ENCODE measurements at regions not wholly inside any gene's neighbourhood (a gene's known extent, or its start where the extent isn't known, plus 50 kb on each side); places are given as distances from the start of the nearest gene placed in this dataset.
A peak's percentile ranks its signal among the peaks of the same experiment; 100 is the strongest.

DNA sequence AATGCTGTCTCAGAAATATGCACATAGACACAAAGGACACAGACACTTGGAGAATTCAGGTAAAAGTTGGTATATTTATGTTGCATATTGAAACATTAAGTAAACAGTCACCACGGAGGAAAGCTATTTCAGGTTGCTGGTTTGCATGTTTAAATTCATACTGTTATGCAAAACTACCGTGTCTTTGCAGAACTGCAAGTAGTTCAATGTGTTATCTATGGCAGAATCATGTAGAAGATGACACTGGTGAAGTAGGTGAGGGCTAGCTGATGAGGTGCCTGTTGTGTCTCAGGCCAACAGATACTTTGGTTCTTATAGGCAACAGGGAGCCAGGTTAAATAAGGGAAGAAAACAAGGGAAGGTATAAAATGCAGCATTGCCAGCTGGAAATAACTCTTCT is 511.3 kb downstream of the DIPK2A start:
- H3K14ac ChIP-seq (ENCODE audit: low read length in 2 of 2), result no peak overlapping the region
- no peak overlapping the region for H4K8ac ChIP-seq (ENCODE audit: low read length)
- no peak overlapping the region for H2BK5ac ChIP-seq (ENCODE audit: low read depth, low read length, poor library complexity, severe bottlenecking)
- H2AFZ ChIP-seq (ENCODE audit: low read depth, low read length), result no peak overlapping the region
- no peaks in the 10 kb centered on the region for H3K9me3 ChIP-seq (ENCODE audit: control insufficient read depth, low read length)
- H3K4me2 ChIP-seq (ENCODE audit: low read length, poor library complexity, severe bottlenecking), result no peak overlapping the region
- DNase-seq, result no peak
- no peaks in the 10 kb centered on the region for H3K79me1 ChIP-seq (replicated peaks; ENCODE audit: low read length, poor library complexity, severe bottlenecking)
- H2AK5ac ChIP-seq (ENCODE audit: low read length, severe bottlenecking), result no peak overlapping the region
- no peak overlapping the region for H3K18ac ChIP-seq (ENCODE audit: low read depth in 1 of 2, low read length in 2 of 2)
- H3K27ac ChIP-seq (ENCODE audit: low read length, poor library complexity, severe bottlenecking), result no peak overlapping the region
- no peak overlapping the region for H2BK15ac ChIP-seq (ENCODE audit: low read depth, poor library complexity, severe bottlenecking)
- no peak overlapping the region for H2BK12ac ChIP-seq (ENCODE audit: low read length in 2 of 2)
- no peak overlapping the region for H3K23ac ChIP-seq (ENCODE audit: low read length in 2 of 2)
- H3K4me1 ChIP-seq (ENCODE audit: control insufficient read depth, insufficient read depth, low read depth, low read length), result no peaks in the 10 kb centered on the region
- H4K91ac ChIP-seq (ENCODE audit: low read length), result no peak overlapping the region
- H3K9ac ChIP-seq (ENCODE audit: low read length), result no peak overlapping the region
- H2BK120ac ChIP-seq (ENCODE audit: low read depth, low read length), result no peak overlapping the region
- H3K27me3 ChIP-seq (ENCODE audit: control insufficient read depth in 1 of 2, insufficient read depth in 1 of 2, low read length in 2 of 2), result no peaks in the 10 kb centered on the region
- H3K4me3 ChIP-seq (ENCODE audit: insufficient read depth in 1 of 2, low read depth in 1 of 2, low read length in 2 of 2), result no peak overlapping the region
- H3K36me3 ChIP-seq (ENCODE audit: control insufficient read depth in 1 of 2, insufficient read depth in 2 of 2, low read depth in 1 of 2, low read length in 2 of 2), result no peaks in the 10 kb centered on the region
- WGBS, result 62% methylated on average over 2 of the region's 2 CpGs
- H3K4ac ChIP-seq (ENCODE audit: low read depth in 1 of 2, low read length in 2 of 2), result no peak overlapping the region

GRCh38 chr3:144487011-144487410 is 515.4 kb downstream of the DIPK2A start:
- Histone ChIP-seq H3K9me3 (ENCODE audit: control insufficient read depth, low read length) (no peaks in the 10 kb centered on the region), H3K79me1 (replicated peaks; ENCODE audit: low read length, poor library complexity, severe bottlenecking) (no peaks in the 10 kb centered on the region), H3K14ac (ENCODE audit: low read length in 2 of 2) (no peak overlapping the region), H2BK120ac (ENCODE audit: low read depth, low read length) (no peak overlapping the region), H2BK12ac (ENCODE audit: low read length in 2 of 2) (no peak overlapping the region), H3K4me3 (ENCODE audit: insufficient read depth in 1 of 2, low read depth in 1 of 2, low read length in 2 of 2) (no peak overlapping the region), H3K27me3 (ENCODE audit: control insufficient read depth in 1 of 2, insufficient read depth in 1 of 2, low read length in 2 of 2) (no peaks in the 10 kb centered on the region), H3K36me3 (ENCODE audit: control insufficient read depth in 1 of 2, insufficient read depth in 2 of 2, low read depth in 1 of 2, low read length in 2 of 2) (no peaks in the 10 kb centered on the region), H3K4me1 (ENCODE audit: control insufficient read depth, insufficient read depth, low read depth, low read length) (no peaks in the 10 kb centered on the region), H2AK5ac (ENCODE audit: low read length, severe bottlenecking) (no peak overlapping the region), H3K27ac (ENCODE audit: low read length, poor library complexity, severe bottlenecking) (no peak overlapping the region), H2BK15ac (ENCODE audit: low read depth, poor library complexity, severe bottlenecking) (no peak overlapping the region), H3K9ac (ENCODE audit: low read length) (no peak overlapping the region), H3K4ac (ENCODE audit: low read depth in 1 of 2, low read length in 2 of 2) (no peak overlapping the region), H3K4me2 (ENCODE audit: low read length, poor library complexity, severe bottlenecking) (no peak overlapping the region), H4K91ac (ENCODE audit: low read length) (no peak overlapping the region), H3K23ac (ENCODE audit: low read length in 2 of 2) (no peak overlapping the region), H4K8ac (ENCODE audit: low read length) (no peak overlapping the region), H2AFZ (ENCODE audit: low read depth, low read length) (no peak overlapping the region), H3K18ac (ENCODE audit: low read depth in 1 of 2, low read length in 2 of 2) (no peak overlapping the region), H2BK5ac (ENCODE audit: low read depth, low read length, poor library complexity, severe bottlenecking) (peak overlapping the region; percentile 44)
- DNase-seq, result no peak

GRCh38 chr3:144488927-144489326 is 517.3 kb downstream of the DIPK2A start:
- no peaks in the 10 kb centered on the region for H3K36me3 ChIP-seq (ENCODE audit: control insufficient read depth in 1 of 2, insufficient read depth in 2 of 2, low read depth in 1 of 2, low read length in 2 of 2)
- no peak overlapping the region for H3K23ac ChIP-seq (ENCODE audit: low read length in 2 of 2)
- H2AK5ac ChIP-seq (ENCODE audit: low read length, severe bottlenecking), result no peak overlapping the region
- H3K27ac ChIP-seq (ENCODE audit: low read length, poor library complexity, severe bottlenecking), result no peak overlapping the region
- H2BK12ac ChIP-seq (ENCODE audit: low read length in 2 of 2), result no peak overlapping the region
- H3K4ac ChIP-seq (ENCODE audit: low read depth in 1 of 2, low read length in 2 of 2), result no peak overlapping the region
- H3K4me3 ChIP-seq (ENCODE audit: insufficient read depth in 1 of 2, low read depth in 1 of 2, low read length in 2 of 2), result no peak overlapping the region
- no peak overlapping the region for H2AFZ ChIP-seq (ENCODE audit: low read depth, low read length)
- no peak overlapping the region for H2BK5ac ChIP-seq (ENCODE audit: low read depth, low read length, poor library complexity, severe bottlenecking)
- no peak for DNase-seq
- H2BK15ac ChIP-seq (ENCODE audit: low read depth, poor library complexity, severe bottlenecking), result no peak overlapping the region
- H3K14ac ChIP-seq (ENCODE audit: low read length in 2 of 2), result no peak overlapping the region
- no peaks in the 10 kb centered on the region for H3K9me3 ChIP-seq (ENCODE audit: control insufficient read depth, low read length)
- H4K91ac ChIP-seq (ENCODE audit: low read length), result no peak overlapping the region
- H3K79me1 ChIP-seq (replicated peaks; ENCODE audit: low read length, poor library complexity, severe bottlenecking), result no peaks in the 10 kb centered on the region
- no peak overlapping the region for H2BK120ac ChIP-seq (ENCODE audit: low read depth, low read length)
- H3K27me3 ChIP-seq (ENCODE audit: control insufficient read depth in 1 of 2, insufficient read depth in 1 of 2, low read length in 2 of 2), result no peaks in the 10 kb centered on the region
- no peaks in the 10 kb centered on the region for H3K4me1 ChIP-seq (ENCODE audit: control insufficient read depth, insufficient read depth, low read depth, low read length)
- H4K8ac ChIP-seq (ENCODE audit: low read length), result no peak overlapping the region
- H3K9ac ChIP-seq (ENCODE audit: low read length), result no peak overlapping the region
- H3K4me2 ChIP-seq (ENCODE audit: low read length, poor library complexity, severe bottlenecking), result no peak overlapping the region
- no peak overlapping the region for H3K18ac ChIP-seq (ENCODE audit: low read depth in 1 of 2, low read length in 2 of 2)

- H3K23ac ChIP-seq (ENCODE audit: low read length in 2 of 2), result no peak overlapping the region
- no peak overlapping the region for H2AK5ac ChIP-seq (ENCODE audit: low read length, severe bottlenecking)
Measured at GRCh38 chr3:144491333-144491732, 519.7 kb downstream of the DIPK2A start.

More at GRCh38 chr3:144491333-144491732, 519.7 kb downstream of the DIPK2A start:
- Histone ChIP-seq H4K8ac (ENCODE audit: low read length) (no peak overlapping the region), H4K91ac (ENCODE audit: low read length) (no peak overlapping the region), H2BK120ac (ENCODE audit: low read depth, low read length) (no peak overlapping the region), H2BK5ac (ENCODE audit: low read depth, low read length, poor library complexity, severe bottlenecking) (no peak overlapping the region), H3K79me1 (replicated peaks; ENCODE audit: low read length, poor library complexity, severe bottlenecking) (no peaks in the 10 kb centered on the region), H3K4me1 (ENCODE audit: control insufficient read depth, insufficient read depth, low read depth, low read length) (no peaks in the 10 kb centered on the region), H3K27me3 (ENCODE audit: control insufficient read depth in 1 of 2, insufficient read depth in 1 of 2, low read length in 2 of 2) (no peaks in the 10 kb centered on the region), H3K9me3 (ENCODE audit: control insufficient read depth, low read length) (no peaks in the 10 kb centered on the region), H3K14ac (ENCODE audit: low read length in 2 of 2) (no peak overlapping the region), H2BK12ac (ENCODE audit: low read length in 2 of 2) (no peak overlapping the region), H3K18ac (ENCODE audit: low read depth in 1 of 2, low read length in 2 of 2) (no peak overlapping the region), H2BK15ac (ENCODE audit: low read depth, poor library complexity, severe bottlenecking) (no peak overlapping the region), H3K4me3 (ENCODE audit: insufficient read depth in 1 of 2, low read depth in 1 of 2, low read length in 2 of 2) (no peak overlapping the region), H3K36me3 (ENCODE audit: control insufficient read depth in 1 of 2, insufficient read depth in 2 of 2, low read depth in 1 of 2, low read length in 2 of 2) (no peaks in the 10 kb centered on the region), H3K9ac (ENCODE audit: low read length) (no peak overlapping the region), H3K27ac (ENCODE audit: low read length, poor library complexity, severe bottlenecking) (no peak overlapping the region), H3K4ac (ENCODE audit: low read depth in 1 of 2, low read length in 2 of 2) (no peak overlapping the region), H2AFZ (ENCODE audit: low read depth, low read length) (peak overlapping the region; percentile 76), H3K4me2 (ENCODE audit: low read length, poor library complexity, severe bottlenecking) (no peak overlapping the region)
- no peak for DNase-seq
